Fibroblast of lung (primary cell): ENCODE measurements at regions not wholly inside any gene's neighbourhood (a gene's known extent, or its start where the extent isn't known, plus 50 kb on each side); places are given as distances from the start of the nearest gene placed in this dataset.
A peak's percentile ranks its signal among the peaks of the same experiment; 100 is the strongest.

Experiments used
- DNase-seq, 2 donors: peaks; one replicate each; pipeline versions ENCODE4 v3.0.0 to v3.0.0-alpha.2; 2010; ENCODE audit warnings: low read depth in 2 of 2
- H2AFZ ChIP-seq: 2 replicates; pipeline ENCODE4 v1.5.1; 2012; ENCODE audit warnings: low read length, control low read depth, inconsistent platforms
- H3K27ac ChIP-seq: 2 replicates; pipeline ENCODE4 v1.5.1; 2011; ENCODE audit warnings: low read length, control low read depth; ENCODE audit not compliant: insufficient read depth
- H3K27me3 ChIP-seq: 2 replicates; pipeline ENCODE4 v1.5.1; 2011; ENCODE audit warnings: mild to moderate bottlenecking, low read length; ENCODE audit not compliant: control insufficient read depth, insufficient read depth
- H3K36me3 ChIP-seq: 2 replicates; pipeline ENCODE4 v1.5.1; 2011; ENCODE audit warnings: low read length; ENCODE audit not compliant: control insufficient read depth, insufficient read depth
- H3K4me1 ChIP-seq: 2 replicates; pipeline ENCODE4 v1.5.1; 2011; ENCODE audit warnings: low read length; ENCODE audit not compliant: control insufficient read depth, insufficient read depth; ENCODE audit errors: extremely low read depth
- H3K4me2 ChIP-seq: 2 replicates; pipeline ENCODE4 v1.5.1; 2011; ENCODE audit warnings: low read length, control low read depth; ENCODE audit not compliant: insufficient read depth; ENCODE audit errors: extremely low read depth
- H3K4me3 ChIP-seq, 4 experiments: fragments of 200-600 bp in 1 of 4; sonication (generic) in 1 of 4; replicated peaks in 1 of 4; 2 replicates each; pipeline ENCODE4 v1.5.1; 2011 to 2016; ENCODE audit warnings: low read length in 4 of 4, low read depth in 3 of 4, mild to moderate bottlenecking in 3 of 4, control low read depth in 2 of 4, inconsistent platforms in 1 of 4, mixed read lengths in 1 of 4; ENCODE audit not compliant: insufficient read depth in 1 of 4; ENCODE audit errors: control extremely low read depth in 1 of 4
- H3K79me2 ChIP-seq: 2 replicates; pipeline ENCODE4 v1.5.1; 2012; ENCODE audit warnings: mild to moderate bottlenecking, low read length, inconsistent platforms; ENCODE audit not compliant: control insufficient read depth, insufficient read depth
- H3K9ac ChIP-seq: 2 replicates; pipeline ENCODE4 v1.5.1; 2011; ENCODE audit warnings: mild to moderate bottlenecking, low read length, control low read depth; ENCODE audit not compliant: insufficient read depth
- H3K9me3 ChIP-seq: 2 replicates; pipeline ENCODE4 v1.5.1; 2012; ENCODE audit warnings: low read depth, low read length; ENCODE audit not compliant: control insufficient read depth, insufficient read depth
- H4K20me1 ChIP-seq: 2 replicates; pipeline ENCODE4 v1.5.1; 2011; ENCODE audit warnings: low read length; ENCODE audit not compliant: control insufficient read depth, insufficient read depth; ENCODE audit errors: extremely low read depth
- EZH2 ChIP-seq: IDR thresholded peaks from 2 replicates; pipeline ENCODE4 v1.5.1; 2012; ENCODE audit warnings: low read length, control low read depth, mild to moderate bottlenecking; ENCODE audit errors: missing control alignments
- TF ChIP-seq, protein P1 (sequence below), 2 donors: IDR thresholded peaks in 1 of 2; conservative IDR thresholded peaks in 1 of 2; 1 replicate in 1 of 2; 2 replicates in 1 of 2; pipeline ENCODE4 v1.5.1; 2011 to 2012; ENCODE audit warnings: low read length in 2 of 2, control low read depth in 1 of 2, inconsistent platforms in 1 of 2, low read depth in 1 of 2, mild to moderate bottlenecking in 1 of 2

DNA sequence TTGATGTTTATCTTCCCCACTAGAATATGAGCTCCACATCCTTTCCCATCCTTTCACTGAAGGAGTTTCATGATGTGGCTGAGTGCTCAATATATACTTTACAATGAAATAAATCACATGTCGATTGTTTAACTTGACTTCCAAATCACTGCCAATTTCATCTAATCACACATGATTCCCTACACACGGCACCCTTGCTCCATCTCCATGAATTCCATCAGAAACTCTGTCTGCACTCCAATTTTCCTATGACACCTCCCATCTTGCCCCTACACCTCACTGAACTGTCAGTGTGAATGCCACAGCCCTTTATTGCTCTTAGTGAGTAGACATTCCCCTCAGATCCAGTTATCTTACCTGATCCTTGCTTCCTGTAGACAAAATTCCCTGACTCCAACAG, 366.0 kb downstream of the CMPK2 start:
- no peaks in the 10 kb centered on the region for H3K79me2 ChIP-seq
- no peak overlapping the region for H2AFZ ChIP-seq
- H3K27ac ChIP-seq = no peak overlapping the region
- no peak overlapping the region for H3K4me3 ChIP-seq
- H3K4me1 ChIP-seq = no peaks in the 10 kb centered on the region
- no peaks in the 10 kb centered on the region for H3K27me3 ChIP-seq
- no peaks in the 10 kb centered on the region for H4K20me1 ChIP-seq
- TF ChIP-seq, protein P1, sequence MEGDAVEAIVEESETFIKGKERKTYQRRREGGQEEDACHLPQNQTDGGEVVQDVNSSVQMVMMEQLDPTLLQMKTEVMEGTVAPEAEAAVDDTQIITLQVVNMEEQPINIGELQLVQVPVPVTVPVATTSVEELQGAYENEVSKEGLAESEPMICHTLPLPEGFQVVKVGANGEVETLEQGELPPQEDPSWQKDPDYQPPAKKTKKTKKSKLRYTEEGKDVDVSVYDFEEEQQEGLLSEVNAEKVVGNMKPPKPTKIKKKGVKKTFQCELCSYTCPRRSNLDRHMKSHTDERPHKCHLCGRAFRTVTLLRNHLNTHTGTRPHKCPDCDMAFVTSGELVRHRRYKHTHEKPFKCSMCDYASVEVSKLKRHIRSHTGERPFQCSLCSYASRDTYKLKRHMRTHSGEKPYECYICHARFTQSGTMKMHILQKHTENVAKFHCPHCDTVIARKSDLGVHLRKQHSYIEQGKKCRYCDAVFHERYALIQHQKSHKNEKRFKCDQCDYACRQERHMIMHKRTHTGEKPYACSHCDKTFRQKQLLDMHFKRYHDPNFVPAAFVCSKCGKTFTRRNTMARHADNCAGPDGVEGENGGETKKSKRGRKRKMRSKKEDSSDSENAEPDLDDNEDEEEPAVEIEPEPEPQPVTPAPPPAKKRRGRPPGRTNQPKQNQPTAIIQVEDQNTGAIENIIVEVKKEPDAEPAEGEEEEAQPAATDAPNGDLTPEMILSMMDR (conservative IDR thresholded peaks at IDR 0.05 in 1 of 2, IDR thresholded peaks at IDR 0.05 in 1 of 2; ENCODE audit: low read depth in 1 of 2, low read length in 2 of 2) = no peak
- TF ChIP-seq EZH2 = no peak
- no peaks in the 10 kb centered on the region for H3K36me3 ChIP-seq
- no peaks in the 10 kb centered on the region for H3K9me3 ChIP-seq
- no peak overlapping the region for H3K9ac ChIP-seq
- no peak overlapping the region for H3K4me2 ChIP-seq
- no peak for DNase-seq

DNA sequence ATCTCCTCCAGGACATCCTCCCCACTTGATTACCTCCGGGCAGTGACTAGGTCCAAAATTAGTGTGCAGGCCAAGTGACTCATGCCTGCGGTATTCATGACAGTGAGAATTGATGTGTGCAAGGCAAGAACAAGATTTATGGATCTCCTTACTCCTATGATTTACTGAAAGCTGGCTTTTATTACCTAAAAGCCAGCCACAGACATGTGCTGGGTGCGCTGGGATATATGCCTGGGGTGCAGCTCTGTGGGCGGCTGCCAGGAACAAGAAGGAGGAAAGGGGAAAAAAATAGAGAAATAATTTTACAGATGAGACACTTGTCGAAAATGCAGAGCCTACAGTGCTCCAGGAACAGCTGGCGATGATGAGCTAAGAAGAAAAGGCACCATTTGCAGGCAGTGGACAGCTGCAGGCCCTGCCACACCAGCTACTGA, 359.3 kb downstream of the CMPK2 start:
- no peaks in the 10 kb centered on the region for H3K79me2 ChIP-seq
- no peaks in the 10 kb centered on the region for H3K9me3 ChIP-seq
- no peaks in the 10 kb centered on the region for H3K36me3 ChIP-seq
- DNase-seq = peak; percentile 12 to 96
- H3K4me1 ChIP-seq = no peaks in the 10 kb centered on the region
- H3K4me2 ChIP-seq = no peak overlapping the region
- no peaks in the 10 kb centered on the region for H3K27me3 ChIP-seq
- H3K9ac ChIP-seq = no peak overlapping the region
- H3K4me3 ChIP-seq = no peak overlapping the region
- no peak overlapping the region for H3K27ac ChIP-seq
- TF ChIP-seq, protein P1 (conservative IDR thresholded peaks at IDR 0.05 in 1 of 2, IDR thresholded peaks at IDR 0.05 in 1 of 2; ENCODE audit: low read depth in 1 of 2, low read length in 2 of 2) = no peak
- no peaks in the 10 kb centered on the region for H4K20me1 ChIP-seq
- H2AFZ ChIP-seq = no peak overlapping the region

GRCh38 chr2:6506859-6507258, 358.8 kb downstream of the CMPK2 start:
- H4K20me1 ChIP-seq = no peaks in the 10 kb centered on the region
- H3K79me2 ChIP-seq = no peaks in the 10 kb centered on the region
- H3K27ac ChIP-seq = no peak overlapping the region
- H3K4me2 ChIP-seq = no peak overlapping the region
- no peaks in the 10 kb centered on the region for H3K4me1 ChIP-seq
- no peaks in the 10 kb centered on the region for H3K36me3 ChIP-seq
- no peak overlapping the region for H3K4me3 ChIP-seq
- no peak overlapping the region for H3K9ac ChIP-seq
- H3K27me3 ChIP-seq = no peaks in the 10 kb centered on the region
- no peak for DNase-seq
- H3K9me3 ChIP-seq = no peaks in the 10 kb centered on the region
- no peak overlapping the region for H2AFZ ChIP-seq
- TF ChIP-seq, protein P1 (conservative IDR thresholded peaks at IDR 0.05 in 1 of 2, IDR thresholded peaks at IDR 0.05 in 1 of 2; ENCODE audit: low read depth in 1 of 2, low read length in 2 of 2) = no peak
- TF ChIP-seq EZH2 = no peak
